ENCODE measurements at regions not wholly inside any gene's neighbourhood (a gene's known extent, or its start where the extent isn't known, plus 50 kb on each side); places are given as distances from the start of the nearest gene placed in this dataset.

DNA sequence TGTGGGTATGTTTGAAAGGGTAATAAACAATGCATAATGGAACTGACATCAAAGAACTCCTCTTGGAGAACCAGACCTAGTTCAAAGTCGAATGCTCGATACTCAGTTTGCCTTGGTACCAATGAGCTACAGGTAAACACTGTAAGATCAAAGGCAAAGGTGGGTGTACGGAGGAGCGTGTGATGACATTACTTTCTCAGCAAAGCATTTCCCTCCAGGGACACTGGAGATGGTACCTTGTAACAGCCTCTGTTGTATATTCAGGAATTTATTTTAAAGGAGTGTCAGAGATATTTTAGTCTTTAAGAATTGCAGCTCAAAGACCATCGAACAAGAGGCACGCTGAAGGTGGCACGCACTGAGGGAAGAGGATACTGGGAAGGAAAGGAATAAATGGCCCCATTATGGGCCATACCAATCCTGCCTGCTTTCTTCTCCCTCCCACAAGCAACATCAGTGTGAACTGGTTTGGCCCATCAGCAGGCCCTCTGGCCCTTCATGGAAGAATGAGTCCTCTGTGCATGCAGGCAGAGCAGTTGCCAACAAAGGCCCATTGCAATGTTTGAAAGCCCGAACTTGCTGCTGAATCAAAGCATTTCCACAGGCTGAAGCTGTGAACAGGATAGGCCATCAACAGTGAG lies 410.2 kb downstream of the ACTL7B start:
- TF ChIP-seq, protein P1, sequence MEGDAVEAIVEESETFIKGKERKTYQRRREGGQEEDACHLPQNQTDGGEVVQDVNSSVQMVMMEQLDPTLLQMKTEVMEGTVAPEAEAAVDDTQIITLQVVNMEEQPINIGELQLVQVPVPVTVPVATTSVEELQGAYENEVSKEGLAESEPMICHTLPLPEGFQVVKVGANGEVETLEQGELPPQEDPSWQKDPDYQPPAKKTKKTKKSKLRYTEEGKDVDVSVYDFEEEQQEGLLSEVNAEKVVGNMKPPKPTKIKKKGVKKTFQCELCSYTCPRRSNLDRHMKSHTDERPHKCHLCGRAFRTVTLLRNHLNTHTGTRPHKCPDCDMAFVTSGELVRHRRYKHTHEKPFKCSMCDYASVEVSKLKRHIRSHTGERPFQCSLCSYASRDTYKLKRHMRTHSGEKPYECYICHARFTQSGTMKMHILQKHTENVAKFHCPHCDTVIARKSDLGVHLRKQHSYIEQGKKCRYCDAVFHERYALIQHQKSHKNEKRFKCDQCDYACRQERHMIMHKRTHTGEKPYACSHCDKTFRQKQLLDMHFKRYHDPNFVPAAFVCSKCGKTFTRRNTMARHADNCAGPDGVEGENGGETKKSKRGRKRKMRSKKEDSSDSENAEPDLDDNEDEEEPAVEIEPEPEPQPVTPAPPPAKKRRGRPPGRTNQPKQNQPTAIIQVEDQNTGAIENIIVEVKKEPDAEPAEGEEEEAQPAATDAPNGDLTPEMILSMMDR (IDR thresholded peaks at IDR 0.05; ENCODE audit: low read length): no peak
- TF ChIP-seq EZH2 (IDR thresholded peaks at IDR 0.05; ENCODE audit: borderline replicate concordance, low read length): no peak

Data from OCI-LY1 (cell line).